IMR-90 (cell line): ENCODE measurements at regions not wholly inside any gene's neighbourhood (a gene's known extent, or its start where the extent isn't known, plus 50 kb on each side); places are given as distances from the start of the nearest gene placed in this dataset.

Experiments
- ATAC-seq: fragments of 200-7000 bp; cut with Tn5 transposase; 2 replicates; pipeline ENCODE4 v1.9.1; 2020; ENCODE audit warnings: low read depth, mild to moderate bottlenecking, moderate library complexity
- BruUV-seq: library from RNA; stranded (reverse); fragments of 400-500 nt; replicated peaks from 2 replicates; lab custom pipeline; 2021; lab: Mats Ljungman, UMichigan
- CTCF ChIA-PET: fragments of 300-600 bp; formaldehyde crosslinking; extraction: SDS; loops from one replicate; lab custom pipeline; 2021; ENCODE audit warnings: antibody characterized with exemption; lab: Yijun Ruan, JAX
- POLR2A ChIA-PET: fragments of 300-600 bp; sonication (Branson Sonifier 250); formaldehyde crosslinking; loops from one replicate; lab custom pipeline; 2022; ENCODE audit warnings: antibody characterized with exemption; ENCODE audit not compliant: unreplicated experiment; lab: Charles Lee
- DNase-seq: peaks from one replicate; pipeline ENCODE4 v3.0.0; 2013
- H2AFZ ChIP-seq: replicated peaks from 2 replicates; pipeline ENCODE3; 2013; ENCODE audit warnings: low read length, mild to moderate bottlenecking; ENCODE audit not compliant: poor library complexity
- H2AK5ac ChIP-seq: 2 replicates; pipeline ENCODE4 v1.6.1; 2013; ENCODE audit warnings: low read depth, low read length, inconsistent platforms
- H2AK9ac ChIP-seq: replicated peaks from 2 replicates; pipeline ENCODE3; 2013; ENCODE audit warnings: mild to moderate bottlenecking, low read depth, low read length, moderate library complexity; ENCODE audit not compliant: poor library complexity
- H2BK120ac ChIP-seq: 2 replicates; pipeline ENCODE4 v1.6.1; 2013; ENCODE audit warnings: low read depth, low read length, inconsistent platforms
- H2BK15ac ChIP-seq: 3 replicates; pipeline ENCODE4 v1.6.1; 2013; ENCODE audit warnings: low read depth, low read length, inconsistent platforms
- H2BK20ac ChIP-seq: 2 replicates; pipeline ENCODE4 v1.6.1; 2013; ENCODE audit warnings: low read depth, mild to moderate bottlenecking, inconsistent platforms, low read length, moderate library complexity
- H2BK5ac ChIP-seq: 2 replicates; pipeline ENCODE4 v1.6.1; 2013; ENCODE audit warnings: mild to moderate bottlenecking, low read depth, low read length, inconsistent platforms; ENCODE audit not compliant: poor library complexity, severe bottlenecking
- H3K14ac ChIP-seq: replicated peaks from 2 replicates; pipeline ENCODE4 v1.6.1; 2013; ENCODE audit warnings: low read depth, low read length, inconsistent platforms
- H3K18ac ChIP-seq: 2 replicates; pipeline ENCODE4 v1.6.1; 2013; ENCODE audit warnings: low read depth, low read length, control low read depth
- H3K23ac ChIP-seq: 2 replicates; pipeline ENCODE4 v1.6.1; 2013; ENCODE audit warnings: low read depth, low read length, inconsistent platforms
- H3K27ac ChIP-seq: 2 replicates; pipeline ENCODE4 v1.5.1; 2013; ENCODE audit warnings: mild to moderate bottlenecking, control low read depth, low read length; ENCODE audit not compliant: insufficient read depth
- H3K27me3 ChIP-seq: 2 replicates; pipeline ENCODE4 v1.6.1; 2013; ENCODE audit warnings: low read length; ENCODE audit not compliant: control insufficient read depth, insufficient read depth
- H3K36me3 ChIP-seq: 2 replicates; pipeline ENCODE4 v1.6.1; 2013; ENCODE audit warnings: low read length, mixed read lengths; ENCODE audit not compliant: control insufficient read depth, insufficient read depth
- H3K4ac ChIP-seq: 2 replicates; pipeline ENCODE4 v1.6.1; 2013; ENCODE audit warnings: low read depth, low read length, inconsistent platforms
- H3K4me1 ChIP-seq: 2 replicates; pipeline ENCODE4 v1.6.1; 2013; ENCODE audit warnings: low read length, mixed read lengths; ENCODE audit not compliant: control insufficient read depth, insufficient read depth
- H3K4me2 ChIP-seq: 2 replicates; pipeline ENCODE4 v1.6.1; 2013; ENCODE audit warnings: low read depth, mild to moderate bottlenecking, control low read depth, low read length, moderate library complexity
- H3K4me3 ChIP-seq: 2 replicates; pipeline ENCODE4 v1.5.1; 2013; ENCODE audit warnings: low read depth, mild to moderate bottlenecking, control low read depth, low read length, moderate library complexity; ENCODE audit not compliant: insufficient read depth
- H3K56ac ChIP-seq: 2 replicates; pipeline ENCODE4 v1.6.1; 2013; ENCODE audit warnings: low read length, inconsistent platforms; ENCODE audit not compliant: insufficient read depth; ENCODE audit errors: extremely low read depth
- H3K79me1 ChIP-seq, 2 experiments: 2 replicates each; pipeline ENCODE4 v1.6.1; 2013; ENCODE audit warnings: low read length in 2 of 2, inconsistent platforms in 1 of 2, low read depth in 1 of 2
- H3K9ac ChIP-seq: 2 replicates; pipeline ENCODE4 v1.6.1; 2013; ENCODE audit warnings: low read depth, low read length, control low read depth
- H3K9me1 ChIP-seq: 2 replicates; pipeline ENCODE4 v1.6.1; 2013; ENCODE audit warnings: low read length, inconsistent platforms; ENCODE audit not compliant: insufficient read depth
- H3K9me3 ChIP-seq: 2 replicates; pipeline ENCODE4 v1.6.1; 2013; ENCODE audit warnings: low read length; ENCODE audit not compliant: control insufficient read depth, insufficient read depth
- H4K20me1 ChIP-seq: 2 replicates; pipeline ENCODE4 v1.6.1; 2013; ENCODE audit warnings: low read length, inconsistent platforms; ENCODE audit not compliant: insufficient read depth
- H4K5ac ChIP-seq: 2 replicates; pipeline ENCODE4 v1.6.1; 2013; ENCODE audit warnings: mild to moderate bottlenecking, low read depth, low read length, control low read depth
- H4K8ac ChIP-seq, 2 experiments: 2 replicates each; pipeline ENCODE4 v1.6.1; 2013; ENCODE audit warnings: low read depth in 2 of 2, low read length in 2 of 2, control low read depth in 1 of 2, inconsistent platforms in 1 of 2
- H4K91ac ChIP-seq: 2 replicates; pipeline ENCODE4 v1.6.1; 2013; ENCODE audit warnings: low read depth, low read length, inconsistent platforms; ENCODE audit not compliant: insufficient read depth
- RFX5 ChIP-seq: IDR thresholded peaks from 2 replicates; pipeline ENCODE4 v1.8.0; 2012; ENCODE audit warnings: low read depth, mild to moderate bottlenecking, low read length, moderate library complexity
- dilution Hi-C: fragments of 300-500 bp; cut with HindIII; formaldehyde crosslinking; loops from one replicate; pipeline ENCODE4 v1.14.3; 2018; ENCODE audit warnings: low sequenced_read_pairs; ENCODE audit not compliant: unreplicated experiment
- in situ Hi-C: fragments of 300-500 bp; cut with MboI; formaldehyde crosslinking; loops from 3 replicates; pipeline ENCODE4 v1.14.3; 2019; ENCODE audit warnings: low sequenced_read_pairs, inconsistent platforms, mixed read lengths
- intact Hi-C: fragments of 100-400 bp; cut with micrococcal nuclease; formaldehyde crosslinking; loops from 2 replicates; pipeline ENCODE4 v1.10.0; 2022

DNA sequence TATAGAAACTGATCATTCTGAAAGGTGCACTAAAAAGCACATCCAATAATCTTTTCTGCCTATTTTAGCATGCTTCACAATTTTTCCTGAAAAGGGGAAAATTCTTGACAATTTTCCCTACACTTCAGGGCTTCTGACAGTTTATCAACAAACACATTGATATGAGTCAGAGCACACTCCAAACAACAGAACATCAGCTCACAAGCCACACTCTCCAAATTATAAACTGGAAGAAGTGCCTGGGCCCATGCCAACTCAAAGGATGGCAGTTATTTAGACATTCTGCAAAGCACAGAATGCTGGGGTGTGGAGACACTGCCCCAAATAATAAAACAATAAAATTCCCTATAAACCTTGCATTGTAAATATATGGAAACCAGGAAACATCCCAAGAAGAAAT, 90.8 kb downstream of the ELAPOR2 start:
- H3K79me1 ChIP-seq: no peaks in the 10 kb centered on the region
- intact Hi-C loops: no loop called here

More for the DNA sequence above, 90.8 kb downstream of the ELAPOR2 start:
- ATAC-seq (no peak), DNase-seq (no peak)
- no peaks in the 10 kb centered on the region for H4K20me1 ChIP-seq
- ChIA-PET POLR2A (no interaction called here), CTCF (no interaction called here)
- no peak overlapping the region for H2BK120ac ChIP-seq
- H3K14ac ChIP-seq: no peak overlapping the region
- no peak overlapping the region for H4K5ac ChIP-seq
- no peak overlapping the region for H2AK9ac ChIP-seq
- no peak overlapping the region for H2BK15ac ChIP-seq
- H2BK5ac ChIP-seq: no peak overlapping the region
- H3K9me1 ChIP-seq: no peaks in the 10 kb centered on the region
- no peaks in the 10 kb centered on the region for H3K36me3 ChIP-seq
- no peaks in the 10 kb centered on the region for H3K9me3 ChIP-seq
- no peak overlapping the region for H3K23ac ChIP-seq
- no peaks in the 10 kb centered on the region for H3K4me1 ChIP-seq
- H3K27ac ChIP-seq: no peak overlapping the region
- BruUV-seq: no TSS peak
- H4K91ac ChIP-seq: no peak overlapping the region
- no peak overlapping the region for H2AFZ ChIP-seq
- H3K4me3 ChIP-seq: no peak overlapping the region
- H3K18ac ChIP-seq: no peak overlapping the region
- H3K56ac ChIP-seq: no peak overlapping the region
- H4K8ac ChIP-seq: no peak overlapping the region
- no peak overlapping the region for H3K4me2 ChIP-seq
- H3K9ac ChIP-seq: no peak overlapping the region
- H2AK5ac ChIP-seq: no peak overlapping the region
- in situ Hi-C loops (no loop called here), dilution Hi-C loops (no loop called here)
- no peak overlapping the region for H2BK20ac ChIP-seq
- no peak for TF ChIP-seq RFX5
- H3K27me3 ChIP-seq: no peaks in the 10 kb centered on the region
- no peak overlapping the region for H3K4ac ChIP-seq
